Astrocyte (in vitro differentiated cells and primary cell): ENCODE measurements at regions not wholly inside any gene's neighbourhood (a gene's known extent, or its start where the extent isn't known, plus 50 kb on each side); places are given as distances from the start of the nearest gene placed in this dataset.

Experiments used
- CTCF ChIP-seq: IDR thresholded peaks from 2 replicates; pipeline ENCODE4 v1.5.1; 2011; ENCODE audit warnings: low read depth, mild to moderate bottlenecking, inconsistent platforms, low read length, moderate library complexity; ENCODE audit not compliant: insufficient read depth
- EZH2 ChIP-seq: IDR thresholded peaks from 2 replicates; pipeline ENCODE4 v1.6.1; 2012; ENCODE audit warnings: mild to moderate bottlenecking, low read length, inconsistent platforms; ENCODE audit not compliant: insufficient read depth

- TF ChIP-seq CTCF (no peak), EZH2 (no peak)
Observed at GRCh38 chr3:163983940-163984339, 1094.4 kb downstream of the SI start.
